Mesenchymal stem cell (in vitro differentiated cells and primary cell): ENCODE measurements at regions not wholly inside any gene's neighbourhood (a gene's known extent, or its start where the extent isn't known, plus 50 kb on each side); places are given as distances from the start of the nearest gene placed in this dataset.

Experiments
- DNase-seq: peaks from one replicate; pipeline ENCODE4 v3.0.0-alpha.2; 2013
- H2AFZ ChIP-seq: one replicate; pipeline ENCODE4 v1.6.1; 2013; ENCODE audit warnings: low read depth, mild to moderate bottlenecking, control low read depth, inconsistent platforms, low read length, moderate library complexity
- H2AK5ac ChIP-seq: 2 replicates; pipeline ENCODE4 v1.6.1; 2013; ENCODE audit warnings: low read length, moderate library complexity, mild to moderate bottlenecking, inconsistent platforms; ENCODE audit not compliant: severe bottlenecking
- H2BK120ac ChIP-seq: one replicate; pipeline ENCODE4 v1.6.1; 2013; ENCODE audit warnings: low read depth, mild to moderate bottlenecking, inconsistent platforms, low read length, moderate library complexity
- H2BK12ac ChIP-seq, 2 experiments: one replicate each; pipeline ENCODE4 v1.6.1; 2013; ENCODE audit warnings: inconsistent platforms in 2 of 2, low read length in 2 of 2, mild to moderate bottlenecking in 2 of 2, moderate library complexity in 2 of 2, control low read depth in 1 of 2
- H2BK15ac ChIP-seq: one replicate; pipeline ENCODE4 v1.6.1; 2013; ENCODE audit warnings: mild to moderate bottlenecking, low read depth, inconsistent platforms; ENCODE audit not compliant: poor library complexity, severe bottlenecking
- H2BK5ac ChIP-seq: 2 replicates; pipeline ENCODE4 v1.6.1; 2013; ENCODE audit warnings: low read depth, mild to moderate bottlenecking, low read length, control low read depth, inconsistent platforms; ENCODE audit not compliant: poor library complexity, severe bottlenecking
- H3K14ac ChIP-seq, 2 experiments: one replicate each; pipeline ENCODE4 v1.6.1; 2013; ENCODE audit warnings: inconsistent platforms in 2 of 2, low read length in 2 of 2, control low read depth in 1 of 2, mild to moderate bottlenecking in 1 of 2, moderate library complexity in 1 of 2
- H3K18ac ChIP-seq, 2 experiments: one replicate each; pipeline ENCODE4 v1.6.1; 2013; ENCODE audit warnings: inconsistent platforms in 2 of 2, low read length in 2 of 2, control low read depth in 1 of 2, low read depth in 1 of 2, mild to moderate bottlenecking in 1 of 2
- H3K23ac ChIP-seq, 2 experiments: one replicate each; pipeline ENCODE4 v1.6.1; 2013; ENCODE audit warnings: inconsistent platforms in 2 of 2, low read length in 2 of 2, mild to moderate bottlenecking in 2 of 2, moderate library complexity in 2 of 2, control low read depth in 1 of 2
- H3K27ac ChIP-seq: 2 replicates; pipeline ENCODE4 v1.5.1; 2013; ENCODE audit warnings: mild to moderate bottlenecking, moderate library complexity, low read length, control low read depth, inconsistent platforms; ENCODE audit not compliant: poor library complexity, severe bottlenecking
- H3K27me3 ChIP-seq, 2 experiments: 2 replicates each; pipeline versions ENCODE4 v1.6.1 to v1.7.0; 2013; ENCODE audit warnings: low read length in 2 of 2, mild to moderate bottlenecking in 2 of 2, moderate library complexity in 2 of 2, control low read depth in 1 of 2, inconsistent platforms in 1 of 2; ENCODE audit not compliant: control insufficient read depth in 1 of 2, insufficient read depth in 1 of 2
- H3K36me3 ChIP-seq, 2 experiments: 2 replicates each; pipeline versions ENCODE4 v1.6.1 to v1.7.0; 2013; ENCODE audit warnings: low read length in 2 of 2, control low read depth in 1 of 2, inconsistent platforms in 1 of 2, low read depth in 1 of 2, mild to moderate bottlenecking in 1 of 2; ENCODE audit not compliant: insufficient read depth in 2 of 2, control insufficient read depth in 1 of 2
- H3K4ac ChIP-seq, 2 experiments: one replicate each; pipeline ENCODE4 v1.6.1; 2013; ENCODE audit warnings: inconsistent platforms in 2 of 2, low read length in 2 of 2, mild to moderate bottlenecking in 2 of 2, moderate library complexity in 2 of 2, control low read depth in 1 of 2, low read depth in 1 of 2
- H3K4me1 ChIP-seq: 2 replicates; pipeline ENCODE4 v1.6.1; 2013; ENCODE audit warnings: low read depth, low read length, control low read depth; ENCODE audit not compliant: control insufficient read depth, insufficient read depth
- H3K4me2 ChIP-seq: 2 replicates; pipeline ENCODE4 v1.6.1; 2013; ENCODE audit warnings: low read length, mild to moderate bottlenecking, inconsistent platforms; ENCODE audit not compliant: poor library complexity, severe bottlenecking
- H3K4me3 ChIP-seq, 2 experiments: 2 replicates each; pipeline versions ENCODE4 v1.5.1 to v1.7.0; 2013; ENCODE audit warnings: low read length in 2 of 2, mild to moderate bottlenecking in 2 of 2, control low read depth in 1 of 2, low read depth in 1 of 2; ENCODE audit not compliant: insufficient read depth in 1 of 2
- H3K79me1 ChIP-seq: replicated peaks from 2 replicates; pipeline ENCODE4 v1.6.1; 2013; ENCODE audit warnings: mild to moderate bottlenecking, control low read depth, low read length, inconsistent platforms; ENCODE audit not compliant: poor library complexity, severe bottlenecking
- H3K9ac ChIP-seq: 2 replicates; pipeline ENCODE4 v1.7.0; 2013; ENCODE audit warnings: mild to moderate bottlenecking, low read length, moderate library complexity
- H3K9me3 ChIP-seq: 2 replicates; pipeline ENCODE4 v1.7.0; 2013; ENCODE audit warnings: mild to moderate bottlenecking, low read length; ENCODE audit not compliant: control insufficient read depth
- H4K8ac ChIP-seq: one replicate; pipeline ENCODE4 v1.6.1; 2013; ENCODE audit warnings: inconsistent platforms, mild to moderate bottlenecking, low read length, moderate library complexity
- H4K91ac ChIP-seq: one replicate; pipeline ENCODE4 v1.6.1; 2013; ENCODE audit warnings: mild to moderate bottlenecking, low read length, inconsistent platforms
- WGBS: methylation state at CpG from one replicate; pipeline ENCODE4 v1.1.7; 2013; ENCODE audit warnings: mixed read lengths; 5-methylcytosine and 5-hydroxymethylcytosine counted together

DNA sequence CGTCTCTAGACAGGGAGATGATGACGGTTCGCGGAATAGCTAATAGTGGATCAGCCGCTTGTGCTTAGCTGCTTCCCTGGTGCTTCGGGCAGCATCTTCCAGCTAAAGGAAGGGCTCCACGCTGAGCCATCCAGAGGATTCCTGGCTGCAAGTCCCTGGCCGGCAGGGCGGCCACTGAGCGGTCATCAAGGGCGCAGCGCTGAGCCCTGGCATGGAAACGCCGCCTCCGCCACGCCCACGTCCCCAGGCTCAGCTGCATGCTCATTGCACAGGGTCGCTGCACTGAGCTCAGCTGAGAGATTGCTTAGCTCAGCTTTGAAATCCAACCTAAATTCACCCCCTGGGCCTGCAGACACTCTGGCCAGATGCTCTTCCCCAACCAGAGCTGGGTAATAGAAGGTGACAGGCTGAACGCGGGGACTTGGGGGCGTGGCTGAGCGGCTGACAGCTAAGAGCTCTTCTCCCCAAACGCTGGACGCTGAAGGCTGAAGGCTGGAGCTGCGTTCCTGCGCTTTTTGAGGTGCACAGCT, 118.2 kb upstream of the KIT start:
- Histone ChIP-seq H2AK5ac (no peak overlapping the region), H3K27ac (no peak overlapping the region), H2BK15ac (no peak overlapping the region), H3K14ac (no peak overlapping the region), H3K36me3 (no peaks in the 10 kb centered on the region), H3K23ac (no peak overlapping the region), H4K91ac (no peak overlapping the region), H2AFZ (peak overlapping the region; percentile 68), H2BK120ac (no peak overlapping the region), H2BK5ac (no peak overlapping the region), H3K9ac (peak overlapping the region; percentile 53), H3K9me3 (no peaks in the 10 kb centered on the region), H3K4me2 (peak overlapping the region; percentile 57), H3K4me3 (peak overlapping the region; percentile 47 to 72), H3K4ac (no peak overlapping the region), H3K18ac (peak overlapping the region; percentile 1 to 57), H2BK12ac (peak overlapping the region in 1 of 2 experiments; percentile 47), H3K4me1 (peaks cover 9% of the 10 kb centered on the region), H4K8ac (no peak overlapping the region), H3K79me1 (no peaks in the 10 kb centered on the region), H3K27me3 (peaks cover 0 to 4% of the 10 kb centered on the region in 2 experiments)
- WGBS = 18% methylated on average over 25 of the region's 26 CpGs
- DNase-seq = peak; percentile 64

DNA sequence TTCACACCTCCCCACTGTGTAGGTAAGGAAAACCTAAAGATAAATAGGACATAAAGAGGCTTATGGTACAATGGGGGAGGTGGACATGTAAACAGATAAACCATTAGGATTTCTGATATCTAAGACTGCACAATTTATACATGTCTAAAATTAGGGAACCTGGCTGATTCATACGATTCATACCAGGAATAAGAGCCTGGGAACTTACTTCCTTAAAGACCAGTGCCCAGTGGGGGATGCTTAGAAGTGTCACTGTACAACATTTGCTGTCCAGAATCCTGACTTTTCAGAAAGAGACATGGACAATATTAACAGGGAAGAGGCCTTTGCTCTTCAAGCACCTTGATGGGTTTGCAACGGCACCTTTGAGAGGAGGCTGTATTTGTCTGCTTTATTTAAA, 116.8 kb upstream of the KIT start:
- H3K23ac ChIP-seq = peak overlapping the region in 1 of 2 experiments; percentile 82
- no peak overlapping the region for H2BK15ac ChIP-seq
- H3K4ac ChIP-seq = no peak overlapping the region
- H2BK5ac ChIP-seq = no peak overlapping the region
- no peaks in the 10 kb centered on the region for H3K79me1 ChIP-seq
- H2AFZ ChIP-seq = no peak overlapping the region
- WGBS = 77% methylated on average over 2 of the region's 2 CpGs
- peak overlapping the region; percentile 32 for H2AK5ac ChIP-seq
- H2BK120ac ChIP-seq = no peak overlapping the region
- no peak overlapping the region for H3K4me2 ChIP-seq
- H3K14ac ChIP-seq = no peak overlapping the region
- H3K36me3 ChIP-seq = no peaks in the 10 kb centered on the region
- peaks cover 9% of the 10 kb centered on the region for H3K4me1 ChIP-seq
- H4K91ac ChIP-seq = no peak overlapping the region
- H2BK12ac ChIP-seq = peak overlapping the region in 1 of 2 experiments; percentile 88
- H3K9me3 ChIP-seq = no peaks in the 10 kb centered on the region
- DNase-seq = no peak
- H3K27ac ChIP-seq = no peak overlapping the region
- H4K8ac ChIP-seq = no peak overlapping the region
- H3K18ac ChIP-seq = no peak overlapping the region
- peaks cover 0 to under 1% of the 10 kb centered on the region in 2 experiments for H3K27me3 ChIP-seq
- no peak overlapping the region for H3K9ac ChIP-seq
- no peak overlapping the region for H3K4me3 ChIP-seq

DNA sequence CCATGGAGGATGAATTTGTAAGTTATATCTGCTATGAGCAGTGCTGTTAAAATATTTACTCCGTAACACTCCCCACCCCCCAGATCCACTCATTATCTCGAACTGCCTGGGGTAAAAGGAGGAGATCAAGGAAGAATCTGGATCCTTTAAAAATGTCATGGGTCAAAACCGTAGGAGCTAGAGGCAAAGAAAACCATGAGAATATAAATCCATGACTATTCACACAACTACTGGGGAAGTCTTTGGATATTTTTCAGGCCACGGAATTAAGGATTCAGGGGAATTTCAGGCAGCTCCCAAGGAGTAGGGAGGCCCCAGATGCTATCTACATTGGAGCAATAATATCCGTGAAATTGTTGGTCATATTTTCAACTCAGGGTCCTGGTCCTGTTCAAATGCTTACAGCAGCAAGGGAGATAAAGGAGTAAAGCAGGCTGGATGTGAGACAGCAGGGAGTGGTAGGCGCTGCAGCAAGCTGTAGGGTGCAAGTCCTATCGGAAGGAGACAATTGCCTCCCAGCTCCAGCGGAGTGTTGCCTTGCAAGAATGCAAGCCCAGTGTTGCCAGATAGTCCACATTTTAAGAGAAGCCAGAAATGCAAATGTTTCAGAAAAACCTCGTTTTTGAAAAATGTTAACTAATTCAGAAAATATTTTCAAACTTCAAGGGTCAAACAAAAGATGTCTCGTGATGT, 116.2 kb upstream of the KIT start:
- Histone ChIP-seq H3K18ac (no peak overlapping the region), H3K79me1 (no peaks in the 10 kb centered on the region), H3K23ac (no peak overlapping the region), H3K9ac (no peak overlapping the region), H3K9me3 (no peaks in the 10 kb centered on the region), H3K36me3 (no peaks in the 10 kb centered on the region), H2BK15ac (no peak overlapping the region), H2AFZ (no peak overlapping the region), H2BK120ac (no peak overlapping the region), H3K27ac (no peak overlapping the region), H2BK5ac (no peak overlapping the region), H3K14ac (no peak overlapping the region), H3K4me2 (no peak overlapping the region), H3K27me3 (no peaks in the 10 kb centered on the region), H3K4ac (no peak overlapping the region), H2BK12ac (peak overlapping the region in 1 of 2 experiments; percentile 29), H4K91ac (no peak overlapping the region), H3K4me1 (peaks cover 9% of the 10 kb centered on the region), H2AK5ac (no peak overlapping the region), H4K8ac (no peak overlapping the region), H3K4me3 (no peak overlapping the region)
- peak; percentile 39 for DNase-seq
- 67% methylated on average over 5 of the region's 10 CpGs for WGBS

DNA sequence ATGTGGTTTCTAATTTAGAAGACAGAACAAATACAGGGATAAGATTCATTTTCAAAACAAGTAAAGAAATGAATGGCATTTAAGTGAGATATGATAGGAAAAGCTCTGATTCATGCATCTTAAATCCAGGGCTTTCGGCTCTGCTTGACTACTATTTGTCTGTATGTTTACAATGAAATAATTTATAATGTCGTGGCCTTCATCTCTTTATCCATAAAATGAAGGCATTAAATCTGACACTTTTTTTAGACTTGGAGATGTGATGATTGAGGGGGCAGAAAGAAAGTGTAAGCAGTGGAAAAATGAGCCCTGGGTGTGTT, 115.7 kb upstream of the KIT start:
- H2BK12ac ChIP-seq = no peak overlapping the region
- H3K4me2 ChIP-seq = no peak overlapping the region
- H3K4ac ChIP-seq = no peak overlapping the region
- no peak overlapping the region for H4K8ac ChIP-seq
- no peaks in the 10 kb centered on the region for H3K9me3 ChIP-seq
- no peak overlapping the region for H2BK120ac ChIP-seq
- H3K4me1 ChIP-seq = peaks cover 9% of the 10 kb centered on the region
- H3K27ac ChIP-seq = no peak overlapping the region
- H3K9ac ChIP-seq = no peak overlapping the region
- no peak overlapping the region for H3K18ac ChIP-seq
- H3K79me1 ChIP-seq = no peaks in the 10 kb centered on the region
- no peak overlapping the region for H2BK5ac ChIP-seq
- no peak overlapping the region for H4K91ac ChIP-seq
- no peak overlapping the region for H3K4me3 ChIP-seq
- no peak overlapping the region for H3K14ac ChIP-seq
- H3K23ac ChIP-seq = no peak overlapping the region
- DNase-seq = no peak
- no peak overlapping the region for H2AK5ac ChIP-seq
- no peaks in the 10 kb centered on the region for H3K36me3 ChIP-seq
- H3K27me3 ChIP-seq = no peaks in the 10 kb centered on the region
- no peak overlapping the region for H2AFZ ChIP-seq
- WGBS = no CpG with 5 or more reads among the region's 2 CpGs
- no peak overlapping the region for H2BK15ac ChIP-seq
